ENCODE measurements at regions not wholly inside any gene's neighbourhood (a gene's known extent, or its start where the extent isn't known, plus 50 kb on each side); places are given as distances from the start of the nearest gene placed in this dataset.
"Not testable (repeated sequence)": the region's sequence is repeated elsewhere in the genome, so short reads cannot be mapped to it uniquely, and the experiment has no call there.

DNA sequence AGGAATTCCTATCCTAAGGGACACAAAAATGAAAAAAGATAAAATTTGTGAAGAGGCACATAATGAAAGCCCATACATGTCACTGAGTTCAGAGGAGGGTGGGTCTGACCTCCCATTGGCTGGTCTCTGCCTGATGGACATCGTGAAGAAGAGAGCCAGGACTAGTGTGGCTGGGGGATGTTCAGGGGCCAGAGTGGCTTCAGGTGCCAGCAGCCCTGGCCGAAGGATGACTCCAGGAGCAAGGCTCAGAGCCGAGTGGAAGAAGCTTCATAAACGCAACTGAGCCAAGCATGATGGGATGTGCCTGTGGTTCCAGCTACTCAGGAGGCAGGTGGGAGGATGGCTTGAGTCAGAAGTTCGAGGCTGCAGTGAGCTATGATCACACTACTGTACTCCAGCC is 56.9 kb upstream of the ATP5PO start:
- DNase-seq, result no peak

DNA sequence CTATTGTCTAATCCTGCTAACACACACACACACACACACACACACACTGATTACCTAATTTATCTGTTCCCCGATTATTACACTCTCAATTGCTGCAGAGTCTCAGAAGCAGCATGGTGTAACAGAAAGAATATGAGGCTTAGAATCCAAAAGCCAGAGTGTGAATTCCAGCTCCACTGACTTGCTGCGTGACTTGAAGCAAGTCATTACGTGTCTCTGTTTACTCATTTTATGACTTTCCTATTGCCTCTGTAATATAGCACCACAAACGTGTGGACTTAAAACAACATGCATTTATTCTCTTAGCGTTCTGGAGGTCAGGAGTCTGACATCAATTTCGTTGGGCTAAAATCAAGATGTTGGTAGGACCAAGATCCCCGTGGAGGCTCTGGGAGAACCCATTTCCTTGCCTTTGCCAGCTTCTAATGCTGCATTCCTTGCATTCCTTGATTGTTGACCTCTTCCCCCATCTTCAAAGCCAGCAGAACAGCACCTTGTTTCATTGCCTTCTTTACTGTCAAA is 55.9 kb upstream of the ATP5PO start:
- peak in 1 of 5 donors; percentile 23 for DNase-seq

DNA sequence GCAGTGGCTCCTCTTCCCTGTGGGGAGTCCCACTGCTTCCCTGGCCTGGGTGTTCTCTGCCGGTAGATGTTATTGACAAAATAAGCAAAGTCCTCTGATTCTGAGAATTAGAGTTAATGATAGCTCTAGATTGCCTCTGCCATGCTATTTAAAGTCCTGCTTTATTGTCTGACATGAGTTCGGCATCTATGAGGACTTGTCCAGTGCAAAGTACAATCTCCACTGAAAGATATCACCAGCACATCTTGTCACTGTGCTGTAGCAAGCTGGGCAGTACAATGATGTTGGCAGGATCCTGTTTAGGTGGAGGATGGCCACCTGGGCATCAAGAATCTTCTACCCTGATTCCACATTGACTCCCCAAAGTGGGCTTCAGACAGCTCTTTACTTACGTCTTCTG is 54.0 kb upstream of the ATP5PO start:
- DNase-seq, result no peak

DNA sequence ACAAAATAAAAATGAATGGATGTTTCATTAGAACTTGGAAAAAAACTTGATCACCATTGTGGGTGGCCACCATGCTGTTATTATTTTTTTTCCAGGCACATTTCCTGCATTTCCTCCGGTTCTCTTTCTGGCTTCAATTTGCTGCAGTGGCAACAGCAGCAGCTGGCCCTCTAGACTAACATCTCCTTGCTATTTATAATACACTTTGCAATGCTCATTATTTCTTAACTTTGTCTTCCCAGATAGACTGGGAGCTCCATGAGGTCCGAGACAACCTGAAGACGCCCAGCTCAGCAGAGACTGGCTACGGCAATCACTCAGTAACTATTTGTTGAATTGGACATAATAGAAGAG is 53.4 kb upstream of the ATP5PO start:
- no peak for DNase-seq

DNA sequence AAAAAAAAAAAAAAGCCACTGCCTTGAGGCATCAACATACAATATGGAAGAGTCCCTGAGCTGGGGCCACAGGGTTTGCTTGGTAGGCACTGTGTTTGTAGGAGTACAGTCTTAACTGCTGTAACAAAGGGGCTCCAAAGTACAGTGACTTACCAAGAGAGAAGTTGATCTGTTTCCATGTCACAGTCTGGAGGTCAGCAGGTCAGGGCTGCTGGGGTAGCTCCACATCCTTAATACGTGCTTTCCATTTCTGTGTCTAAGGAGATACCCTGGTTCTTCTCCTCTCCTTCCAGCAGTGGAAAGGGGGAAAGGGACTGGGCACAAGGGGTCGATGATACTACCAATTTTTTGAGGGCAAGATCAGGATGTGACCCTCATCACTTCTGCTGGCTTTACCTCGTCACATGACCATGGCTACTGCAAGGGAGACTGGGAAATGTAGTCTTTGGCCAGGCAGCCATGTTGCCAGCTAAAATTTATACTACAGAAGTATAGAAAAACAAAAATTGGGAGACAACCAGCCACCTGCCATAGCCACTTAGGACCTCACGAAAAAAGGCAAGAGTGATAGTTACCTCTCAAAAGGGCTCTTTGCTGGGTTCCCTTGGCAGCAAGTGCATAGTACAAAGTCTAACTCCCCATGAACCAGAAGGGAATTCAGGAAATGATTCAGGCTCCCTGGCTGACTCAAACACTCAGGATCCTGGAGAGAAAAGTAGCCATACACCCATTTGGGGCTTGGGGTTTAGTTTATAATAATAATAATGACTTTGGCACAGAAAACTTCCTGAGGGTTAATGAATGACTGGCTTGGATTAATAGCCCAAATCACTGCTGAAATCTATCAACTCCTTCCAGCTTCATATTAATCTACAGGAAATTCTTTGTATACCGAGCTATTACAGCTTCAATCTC is 52.7 kb upstream of the ATP5PO start:
- DNase-seq, result no peak

DNA sequence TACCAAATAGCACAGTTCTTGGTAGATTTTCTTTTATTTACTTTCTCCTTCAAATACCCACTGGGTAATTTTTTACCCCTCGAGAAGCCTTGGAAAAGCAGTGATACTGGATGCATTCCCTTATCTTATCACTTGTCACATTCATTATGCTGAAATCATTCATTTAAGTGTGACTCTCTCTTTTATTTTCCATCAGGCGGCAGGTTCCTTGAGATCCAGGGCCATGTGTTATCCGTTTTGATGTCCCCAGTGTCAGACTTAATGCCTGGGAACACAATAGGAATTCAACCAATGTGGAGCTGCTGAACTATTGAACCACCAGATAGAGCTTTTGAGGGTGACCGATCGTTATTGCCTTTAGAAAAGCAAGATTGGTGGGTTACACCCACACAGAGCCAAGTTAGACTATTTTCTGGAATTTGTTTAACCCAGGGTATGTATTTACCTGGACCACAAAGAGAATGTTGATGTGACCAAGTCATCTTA is 51.5 kb upstream of the ATP5PO start:
- DNase-seq, result no peak

DNA sequence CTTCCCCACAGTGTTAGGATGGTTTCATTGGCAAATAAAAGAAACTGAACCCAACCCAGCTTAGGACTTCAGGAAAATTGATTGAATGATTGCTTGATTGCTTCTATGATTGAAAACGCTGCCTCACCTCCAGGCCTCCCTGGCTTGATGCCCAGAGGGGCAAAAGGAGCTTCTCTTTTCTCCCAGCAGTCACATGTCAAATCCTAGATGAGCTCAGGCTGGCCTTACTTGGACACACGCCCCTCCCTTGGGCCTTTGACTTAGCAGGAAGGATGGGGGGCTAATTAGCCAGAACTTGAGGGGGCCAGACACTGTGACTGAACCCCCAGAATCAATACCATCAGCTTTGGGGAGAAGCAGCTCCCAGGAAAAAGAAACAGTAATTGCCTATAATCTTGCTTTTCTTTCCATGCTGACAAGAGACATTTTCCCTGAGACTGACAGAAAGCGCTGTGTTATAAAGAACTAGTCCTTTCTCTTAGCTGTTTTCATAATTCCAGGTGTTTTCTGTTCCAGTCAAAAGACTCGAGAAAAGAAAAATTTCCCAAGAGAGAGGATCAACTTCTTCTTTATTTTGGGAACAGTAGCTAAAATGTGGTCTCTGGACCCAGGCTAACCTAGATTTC is 50.8 kb upstream of the ATP5PO start:
- no peak for DNase-seq

DNA sequence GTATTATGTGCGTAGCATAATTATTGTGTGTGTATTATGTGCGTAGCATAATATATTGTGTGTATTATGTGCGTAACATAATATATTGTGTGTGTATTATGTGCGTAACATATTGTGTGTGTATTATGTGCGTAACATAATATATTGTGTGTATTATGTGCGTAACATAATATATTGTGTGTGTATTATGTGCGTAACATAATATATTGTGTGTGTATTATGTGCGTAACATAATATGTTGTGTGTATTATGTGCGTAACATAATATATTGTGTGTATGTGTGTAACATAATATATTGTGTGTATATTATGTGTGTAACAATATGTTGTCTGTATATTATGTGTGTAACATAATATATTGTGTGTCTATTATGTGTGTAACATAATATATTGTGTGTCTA is 50.1 kb upstream of the ATP5PO start:
- not testable (repeated sequence) for DNase-seq

Measured in T-helper 1 cell (primary cell).